Globus pallidus (tissue), 1 donor: ENCODE measurements at regions not wholly inside any gene's neighbourhood (a gene's known extent, or its start where the extent isn't known, plus 50 kb on each side); places are given as distances from the start of the nearest gene placed in this dataset.
A peak's percentile ranks its signal among the peaks of the same experiment; 100 is the strongest.

Experiments
- DNase-seq: peaks from one replicate; pipeline ENCODE4 v3.0.0-alpha.2; 2015; ENCODE audit warnings: low spot score

DNA sequence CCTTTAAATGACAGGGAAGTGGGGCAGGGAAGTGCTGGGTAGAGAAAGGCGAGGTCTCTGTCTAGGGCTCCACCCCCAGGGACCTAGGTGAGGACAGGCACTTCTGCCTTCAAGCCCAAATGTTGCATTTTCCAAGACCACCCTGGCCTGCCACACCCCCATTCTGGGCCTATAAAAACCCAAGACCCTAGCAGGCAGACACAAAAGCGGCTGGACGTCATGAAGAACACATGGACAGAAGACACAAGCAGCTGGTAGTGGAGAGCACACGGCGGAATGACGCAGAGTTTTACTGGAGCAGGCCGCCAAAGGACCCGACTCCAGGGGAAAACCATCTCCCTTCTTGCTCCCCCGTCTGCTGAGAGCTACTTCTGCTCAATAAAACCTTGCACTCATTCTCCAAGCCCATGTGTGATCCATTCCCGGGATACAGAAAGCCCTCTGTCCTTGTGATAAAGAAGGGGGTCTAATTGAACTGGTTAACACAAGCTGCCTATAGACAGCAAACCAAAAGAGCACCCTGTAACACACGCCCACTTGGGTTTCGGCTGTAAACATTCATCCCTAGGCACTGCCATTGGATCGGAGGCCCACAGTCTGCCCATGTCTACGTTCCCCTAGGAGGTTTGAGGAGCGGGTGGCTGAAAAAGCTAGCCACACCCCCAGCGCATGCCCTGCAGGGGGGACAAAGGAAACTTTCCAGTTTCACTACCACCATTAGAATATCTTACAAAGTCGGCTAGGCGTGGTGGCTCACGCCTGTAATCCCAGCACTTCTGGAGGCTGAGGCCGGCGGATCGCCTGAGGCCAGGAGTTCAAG, 622.2 kb upstream of the SALL1 start:
- no peak for DNase-seq

- DNase-seq, result no peak
Measured at GRCh38 chr16:51766739-51767138, 615.7 kb upstream of the SALL1 start.

DNA sequence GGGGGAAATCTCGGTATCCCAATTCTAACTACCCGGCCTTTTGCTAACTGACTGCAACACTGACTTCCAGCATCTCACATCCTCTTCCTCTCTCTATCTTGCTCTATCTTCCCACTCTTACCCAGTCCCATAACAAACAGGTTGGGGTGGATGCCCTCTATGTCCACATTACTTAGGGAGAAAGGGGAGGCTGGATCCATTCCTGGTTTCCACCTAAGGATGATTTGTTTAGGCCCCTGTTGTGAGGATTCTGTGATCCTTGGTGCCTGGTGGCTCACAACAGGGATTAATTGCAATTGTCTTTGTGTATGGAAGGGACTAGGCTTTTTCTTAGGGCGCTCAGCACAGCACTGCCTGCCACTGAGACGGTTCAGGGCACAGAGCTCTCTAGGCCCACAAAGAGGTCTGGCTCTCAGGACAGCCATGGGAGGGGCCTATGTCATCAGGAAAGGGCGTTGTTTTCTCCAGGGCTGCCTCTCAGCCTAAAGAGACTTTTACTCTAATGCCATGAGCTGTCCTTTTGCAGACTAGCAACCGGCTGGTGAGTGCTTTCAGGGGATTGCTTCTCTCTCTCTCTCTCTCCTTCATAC, 612.1 kb upstream of the SALL1 start:
- no peak for DNase-seq

GRCh38 chr16:51762081-51762996, 611.3 kb upstream of the SALL1 start:
- DNase-seq, result peak; percentile 82

- no peak for DNase-seq
Measured at GRCh38 chr16:51761001-51761400, 609.9 kb upstream of the SALL1 start.

GRCh38 chr16:51759999-51760398, 608.9 kb upstream of the SALL1 start:
- no peak for DNase-seq

DNA sequence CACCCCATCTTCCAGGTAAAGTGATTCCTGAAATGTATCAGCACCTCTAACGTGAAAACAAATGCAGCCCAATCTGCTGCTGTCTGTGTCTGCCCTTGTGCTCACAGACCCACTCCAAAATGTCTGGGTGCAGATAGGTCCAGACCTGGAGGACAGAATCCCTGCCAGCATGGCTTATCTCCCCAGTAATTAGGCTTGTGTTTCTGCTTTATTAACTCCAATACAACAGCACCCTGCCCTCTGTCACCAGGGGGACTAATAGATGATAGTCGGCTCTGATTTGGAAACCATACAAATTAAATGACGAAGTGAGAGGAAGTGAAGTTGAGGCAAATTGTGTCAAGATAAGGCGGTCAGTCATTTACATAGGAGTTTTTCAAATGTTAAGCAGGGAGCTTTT, 608.3 kb upstream of the SALL1 start:
- DNase-seq, result no peak

- DNase-seq, result no peak
Measured at GRCh38 chr16:51757921-51758479, 606.9 kb upstream of the SALL1 start.

GRCh38 chr16:51757505-51757904, 606.4 kb upstream of the SALL1 start:
- DNase-seq, result no peak

DNA sequence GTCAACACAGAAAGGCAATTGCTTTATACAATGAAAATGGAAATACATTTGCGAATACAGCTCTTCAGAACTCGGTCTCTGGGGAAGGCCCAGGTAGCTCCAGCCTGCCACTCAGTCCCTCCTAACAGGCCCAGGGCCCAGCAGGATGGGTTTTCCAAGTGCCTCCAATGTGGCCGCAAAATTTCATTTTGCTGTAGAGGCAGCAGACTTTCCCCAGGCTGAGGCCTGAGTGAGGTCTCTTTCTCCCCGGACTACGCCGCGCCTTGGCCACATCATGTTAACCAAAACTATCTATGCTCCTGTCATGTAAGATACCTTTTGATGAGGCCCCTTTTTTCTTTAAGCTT, 606.0 kb upstream of the SALL1 start:
- DNase-seq, result no peak

DNA sequence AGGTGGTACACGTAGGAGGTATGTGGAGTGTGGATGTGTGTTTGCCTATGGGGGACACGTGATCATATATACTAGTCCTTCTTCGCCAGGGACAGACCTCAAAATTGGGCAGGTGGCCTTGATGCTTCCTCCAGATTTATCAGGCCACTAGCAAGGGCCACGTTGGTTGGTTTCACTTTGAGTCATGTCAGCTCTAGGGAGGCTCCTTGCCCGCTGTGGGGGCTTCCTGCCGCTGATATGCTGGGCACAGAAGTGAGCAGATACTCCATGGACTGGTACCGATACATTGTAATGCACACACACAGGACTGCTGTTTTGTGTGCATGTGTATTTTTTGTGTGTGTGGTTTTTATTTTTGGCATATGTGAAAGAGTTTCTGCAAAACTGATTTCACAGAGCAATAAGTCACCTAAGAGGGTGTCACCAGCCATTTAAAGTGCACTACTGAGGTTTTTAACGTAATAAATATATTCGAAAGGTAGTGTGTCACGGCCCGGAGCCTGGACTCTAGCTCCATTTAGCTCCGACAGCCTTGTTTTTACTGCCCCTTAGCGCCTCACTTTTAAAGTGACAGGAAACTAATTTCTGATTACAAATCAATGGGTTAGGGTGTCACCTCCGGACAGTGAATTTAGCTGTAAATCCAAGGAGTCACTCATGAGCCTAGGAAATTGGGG, 605.5 kb upstream of the SALL1 start:
- DNase-seq, result peak; percentile 33

- no peak for DNase-seq
Measured at GRCh38 chr16:51755577-51756355, 604.7 kb upstream of the SALL1 start.

DNA sequence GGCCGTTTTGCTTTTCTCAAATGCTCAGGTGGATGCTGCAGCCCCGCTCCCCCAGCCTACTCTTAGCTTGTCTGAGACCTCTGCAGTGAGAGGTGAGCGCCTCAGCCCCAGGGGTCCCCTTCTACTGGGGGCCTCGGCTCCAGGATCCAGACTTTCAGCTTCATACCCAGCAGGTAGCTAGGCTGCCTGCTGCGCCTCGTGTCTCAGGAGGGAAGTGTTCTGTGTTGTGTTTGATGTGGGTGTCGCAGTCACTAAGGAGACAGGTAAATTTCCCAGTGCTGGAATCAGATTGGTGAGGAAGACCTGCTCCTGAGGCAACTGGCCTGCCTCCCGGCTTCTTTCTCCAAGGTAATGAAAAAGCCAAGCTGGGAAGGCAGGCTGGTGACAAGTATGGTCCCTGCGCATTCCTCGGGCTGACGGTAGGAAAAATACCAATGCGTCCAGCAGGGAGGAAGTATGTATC, 604.0 kb upstream of the SALL1 start:
- DNase-seq, result no peak

- DNase-seq, result no peak
Measured at GRCh38 chr16:51753467-51754127, 602.5 kb upstream of the SALL1 start.

DNA sequence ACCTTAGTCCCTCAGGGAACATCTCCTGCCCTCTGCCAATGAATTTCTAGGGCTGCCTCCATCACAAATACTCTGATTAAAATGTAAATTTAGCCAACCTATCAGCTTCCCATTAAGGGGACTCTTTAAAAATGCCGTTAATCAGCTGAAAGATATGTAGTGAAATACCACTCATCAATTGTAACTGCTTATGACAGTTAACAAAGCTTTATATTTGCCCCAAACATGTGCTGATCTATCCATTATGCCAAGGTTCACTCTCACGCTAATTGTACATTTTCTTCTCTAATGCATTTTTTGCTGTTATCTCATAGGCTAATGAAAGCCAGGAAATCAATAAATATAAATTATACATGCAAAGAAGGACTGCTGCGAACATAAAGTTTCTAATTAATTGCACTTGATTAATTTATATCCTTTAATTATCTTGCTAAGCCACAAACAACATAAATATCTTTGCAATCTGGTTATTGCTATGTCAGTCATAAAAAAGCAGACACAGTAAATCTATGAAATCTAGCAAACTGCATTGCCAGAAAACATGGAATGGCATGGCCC, 601.4 kb upstream of the SALL1 start:
- no peak for DNase-seq

DNA sequence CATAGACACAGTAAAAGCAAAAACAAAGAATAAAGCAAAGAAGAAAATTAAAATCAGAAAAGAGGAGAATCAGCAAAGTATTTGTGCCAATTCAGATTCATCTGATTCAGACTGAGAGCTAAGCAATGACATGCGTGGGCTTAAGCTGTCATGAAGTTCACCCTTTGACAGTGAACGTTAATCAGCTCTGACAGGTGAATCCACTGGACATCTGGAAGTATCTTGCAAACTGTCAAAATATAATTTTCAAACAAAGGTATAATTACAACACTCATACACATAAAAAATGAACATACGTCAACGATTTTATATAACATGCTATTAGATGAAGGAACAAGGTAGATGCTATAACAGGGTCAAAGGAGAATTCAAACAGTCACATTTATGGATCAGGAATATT, 596.3 kb upstream of the SALL1 start:
- no peak for DNase-seq

GRCh38 chr16:51734220-51734619, 583.1 kb upstream of the SALL1 start:
- DNase-seq, result no peak

DNA sequence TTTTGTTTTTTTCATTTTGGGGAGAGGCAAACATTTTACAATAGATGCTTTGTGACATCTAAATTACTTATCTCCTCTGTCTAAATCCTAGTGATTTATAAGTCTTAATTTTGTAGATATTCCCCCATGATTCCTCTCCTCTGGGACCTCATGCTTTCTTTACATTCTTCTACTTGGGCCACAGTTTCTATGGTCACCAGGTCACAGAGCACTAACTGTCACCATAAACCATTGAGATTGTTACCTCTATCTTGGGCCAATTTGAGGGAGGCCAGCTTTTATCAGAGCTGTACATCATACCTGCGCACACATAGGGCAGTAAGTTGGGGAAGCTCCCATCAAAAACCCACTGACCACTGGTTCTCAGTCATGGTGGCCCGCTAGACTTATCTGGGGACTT, 582.1 kb upstream of the SALL1 start:
- no peak for DNase-seq

GRCh38 chr16:51731160-51731559, 580.1 kb upstream of the SALL1 start:
- no peak for DNase-seq

DNA sequence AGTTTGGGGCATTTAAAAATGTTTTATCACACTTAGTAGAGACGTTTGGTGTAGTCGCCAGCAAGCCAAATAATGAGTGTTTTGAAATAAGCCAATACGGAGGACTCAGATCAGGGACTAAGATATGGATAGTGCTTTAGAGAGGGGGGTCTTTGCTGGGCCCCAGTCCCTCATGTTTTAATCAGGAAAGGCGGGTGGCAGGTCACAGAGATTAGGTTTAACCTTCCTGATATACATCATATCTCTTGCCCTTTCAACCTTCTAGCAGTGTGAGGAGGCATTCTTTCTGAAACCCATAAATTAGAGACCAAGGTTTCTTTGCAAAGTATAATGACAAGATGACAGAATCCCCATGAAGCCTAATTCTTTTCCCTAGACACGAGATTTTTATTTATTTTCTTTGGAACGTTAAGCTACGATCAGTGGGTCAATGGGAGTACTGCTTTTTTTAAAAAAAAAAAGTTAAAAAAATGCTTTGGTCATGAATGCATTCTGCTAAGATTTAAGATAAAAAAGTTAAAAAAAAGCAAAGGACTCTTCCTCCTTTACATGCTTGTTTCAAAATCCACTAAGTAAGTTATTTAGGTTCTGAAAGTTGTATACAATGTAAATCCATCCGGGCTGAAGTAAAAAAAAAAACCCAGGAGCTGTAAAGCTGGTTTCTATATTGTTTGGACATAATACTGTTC, 572.1 kb upstream of the SALL1 start:
- DNase-seq, result no peak
